Heart left ventricle (tissue), 16 donors: ENCODE measurements at regions not wholly inside any gene's neighbourhood (a gene's known extent, or its start where the extent isn't known, plus 50 kb on each side); places are given as distances from the start of the nearest gene placed in this dataset.

Experiments used
- ATAC-seq, 4 donors: fragments of 200-7000 bp; cut with Tn5 transposase; one replicate each; pipeline ENCODE4 v1.9.1; 2020 to 2022; ENCODE audit warnings: moderate library complexity in 4 of 4, mild to moderate bottlenecking in 3 of 4, moderate number of reproducible peaks in 1 of 4
- DNase-seq, 5 donors: peaks; one replicate each; pipeline ENCODE4 v3.0.0-alpha.2; 2020
- H3K27ac ChIP-seq, 12 donors: fragments of 200-600 bp; sonication (generic) in 4 of 12; one replicate each; pipeline versions ENCODE4 v1.5.0 to v1.8.0; 2016 to 2022; ENCODE audit warnings: mild to moderate bottlenecking in 2 of 12
- H3K27me3 ChIP-seq, 9 donors: fragments of 200-600 bp; sonication (generic) in 2 of 9; one replicate each; pipeline versions ENCODE4 v1.5.1 to v1.8.0; 2016 to 2022; ENCODE audit warnings: mild to moderate bottlenecking in 3 of 9
- H3K36me3 ChIP-seq, 9 donors: fragments of 200-600 bp; sonication (generic) in 2 of 9; one replicate each; pipeline versions ENCODE4 v1.5.0 to v1.8.0; 2018 to 2022; ENCODE audit warnings: mild to moderate bottlenecking in 2 of 9
- H3K4me1 ChIP-seq, 12 donors: fragments of 200-600 bp; sonication (generic) in 4 of 12; one replicate each; pipeline versions ENCODE4 v1.5.0 to v1.8.0; 2016 to 2022; ENCODE audit warnings: mild to moderate bottlenecking in 3 of 12
- H3K4me3 ChIP-seq, 12 donors: fragments of 200-600 bp; sonication (generic) in 4 of 12; one replicate each; pipeline versions ENCODE4 v1.5.0 to v1.8.0; 2017 to 2022; ENCODE audit warnings: mild to moderate bottlenecking in 9 of 12, moderate library complexity in 4 of 12
- H3K9me3 ChIP-seq, 12 donors: fragments of 200-600 bp; sonication (generic) in 4 of 12; one replicate each; pipeline versions ENCODE4 v1.5.0 to v1.8.0; 2016 to 2022; ENCODE audit warnings: mild to moderate bottlenecking in 1 of 12
- CTCF ChIP-seq, 12 donors: fragments of 200-600 bp; sonication (generic) in 4 of 12; IDR thresholded peaks; one replicate each; pipeline versions ENCODE4 v1.5.0 to v1.8.0; 2018 to 2022; ENCODE audit warnings: antibody characterized with exemption in 12 of 12, mild to moderate bottlenecking in 5 of 12
- POLR2A ChIP-seq, 2 donors: fragments of 450-650 bp; IDR thresholded peaks; one replicate each; pipeline ENCODE4 v1.6.1; 2017; ENCODE audit warnings: antibody characterized with exemption in 2 of 2, mild to moderate bottlenecking in 2 of 2, moderate library complexity in 2 of 2
- WGBS, 4 donors: extraction: QIAGEN DNeasy Blood & Tissue Kit in 2 of 4; methylation state at CpG; one replicate each; pipeline versions ENCODE4 v1.1.5 to v1.1.7; 2013 to 2018; 5-methylcytosine and 5-hydroxymethylcytosine counted together
- intact Hi-C, 10 donors: fragments of 100-400 bp; cut with DNase I; formaldehyde crosslinking; loops; one replicate each; pipeline versions ENCODE4 v1.11.1 to v1.14.2; 2022
- donor health status: ischemic (EF 13 %, LVEDD 7.1; RV severe dilation, severe dysfunction).
- donor health status: healthy with polysubstance abuse.
- donor health status: DM: no; HTN: yes; CAD: no.
- donor health status: DM: no; HTN: no; CAD: no.
- donor health status: ischemic (EF 25% LVEDD 6.9; RV normal size, moderate dysfunction).
- donor health status: ischemic (EF 25% LVEDD 5.7; RV mildly dilated, moderate dysfunction).
- donor health status: healthy.
- donor health status: DM: yes; HTN: yes; CAD: no.
- donor health status: ischemic (EF 35%, LVEDD 5.7; RV mildly dilated, moderate dysfunction).
- donor health status: nonischemic (EF 11% LVEDD 7.7; RV severe dilation, severe dysfunction).
- donor health status: DM: yes; HTN: yes; CAD: no.
- donor health status: PGD.
- donor health status: ischemic (EF 29% LVEDD 5.4; RV normal size, mild dysfunction).
- donor health status: nonischemic (EF 23%, LVEDD 6.1; RV moderate dilation, normal function).

GRCh38 chr3:106466881-106467280, 598.1 kb upstream of the CBLB start:
- WGBS, 4 donors: 92 to 96% (median 95%) methylated on average over 2 of the region's 2 CpGs
- H3K36me3 ChIP-seq: no peaks in the 10 kb centered on the region
- no peak overlapping the region for H3K4me3 ChIP-seq
- H3K9me3 ChIP-seq: peaks cover 0 to 11% (median 0%) of the 10 kb centered on the region in 12 donors
- no peaks in the 10 kb centered on the region for H3K27me3 ChIP-seq
- intact Hi-C loops: no loop called here
- no peak for TF ChIP-seq CTCF (IDR thresholded peaks at IDR 0.05)
- TF ChIP-seq POLR2A (IDR thresholded peaks at IDR 0.05): no peak
- no peak for DNase-seq
- no peak overlapping the region for H3K27ac ChIP-seq
- no peak for ATAC-seq
- H3K4me1 ChIP-seq: no peaks in the 10 kb centered on the region

GRCh38 chr3:106473576-106474475, 605.0 kb upstream of the CBLB start:
- H3K4me1 ChIP-seq: no peaks in the 10 kb centered on the region
- DNase-seq (no peak), ATAC-seq (no peak)
- WGBS, 4 donors: 87 to 94% (median 89%) methylated on average over 7 of the region's 7 CpGs
- peaks cover 0 to 11% (median under 1%) of the 10 kb centered on the region in 12 donors for H3K9me3 ChIP-seq
- intact Hi-C loops: no loop called here
- TF ChIP-seq CTCF (IDR thresholded peaks at IDR 0.05) (no peak), POLR2A (IDR thresholded peaks at IDR 0.05) (no peak)
- H3K36me3 ChIP-seq: no peaks in the 10 kb centered on the region
- H3K27ac ChIP-seq: no peak overlapping the region
- no peaks in the 10 kb centered on the region for H3K27me3 ChIP-seq
- no peak overlapping the region for H3K4me3 ChIP-seq

- Histone ChIP-seq H3K36me3 (no peaks in the 10 kb centered on the region), H3K27me3 (no peaks in the 10 kb centered on the region), H3K4me3 (no peak overlapping the region), H3K9me3 (peaks cover 0 to 22% (median 9%) of the 10 kb centered on the region in 12 donors), H3K4me1 (peaks cover 0 to 6% (median 0%) of the 10 kb centered on the region in 12 donors), H3K27ac (no peak overlapping the region)
- no peak for ATAC-seq
- intact Hi-C loops: no loop called here
- WGBS, 4 donors: 46 to 54% (median 51%) methylated on average over 5 of the region's 5 CpGs
- TF ChIP-seq CTCF (IDR thresholded peaks at IDR 0.05) (no peak), POLR2A (IDR thresholded peaks at IDR 0.05) (no peak)
- DNase-seq: no peak
Measured at GRCh38 chr3:106482451-106482850, 613.6 kb upstream of the CBLB start.

- intact Hi-C loops: no loop called here
- peaks cover 0 to 2% (median 0%) of the 10 kb centered on the region in 12 donors for H3K9me3 ChIP-seq
- H3K4me3 ChIP-seq: no peak overlapping the region
- no peak for ATAC-seq
- H3K27me3 ChIP-seq: no peaks in the 10 kb centered on the region
- peaks cover 0 to 6% (median 0%) of the 10 kb centered on the region in 12 donors for H3K4me1 ChIP-seq
- H3K36me3 ChIP-seq: no peaks in the 10 kb centered on the region
- H3K27ac ChIP-seq: no peak overlapping the region
- no peak for TF ChIP-seq CTCF (IDR thresholded peaks at IDR 0.05)
- no peak for DNase-seq
Measured at GRCh38 chr3:106485217-106485616, 616.4 kb upstream of the CBLB start.
